Amniotic epithelial cell (primary cell): ENCODE measurements at regions not wholly inside any gene's neighbourhood (a gene's known extent, or its start where the extent isn't known, plus 50 kb on each side); places are given as distances from the start of the nearest gene placed in this dataset.
A peak's percentile ranks its signal among the peaks of the same experiment; 100 is the strongest.

Experiments used
- DNase-seq: peaks from one replicate; pipeline ENCODE4 v3.0.0-alpha.2; 2010; ENCODE audit warnings: low read depth

DNA sequence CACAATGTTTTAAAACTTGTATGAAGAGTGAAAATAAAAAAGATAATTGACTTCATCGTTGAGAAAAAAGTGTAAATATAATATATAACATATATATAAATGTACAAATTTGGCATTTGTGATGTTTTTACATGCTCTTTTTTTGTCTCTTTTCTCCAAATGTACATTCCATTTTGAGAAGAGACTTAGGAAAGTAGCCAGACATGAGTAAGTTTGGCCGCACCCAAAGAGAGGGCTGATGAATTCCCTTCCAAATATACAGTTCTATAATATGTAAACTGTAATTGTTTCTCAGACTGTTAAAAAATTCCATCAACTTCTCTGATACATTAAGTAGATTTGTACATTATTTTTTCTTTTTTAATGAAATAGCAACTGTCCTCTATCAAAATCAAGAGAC, 193.2 kb upstream of the MAP3K1 start:
- DNase-seq: no peak

GRCh38 chr5:56620903-56621677, 194.3 kb upstream of the MAP3K1 start:
- DNase-seq: no peak

GRCh38 chr5:56617998-56618397, 197.4 kb upstream of the MAP3K1 start:
- no peak for DNase-seq

DNA sequence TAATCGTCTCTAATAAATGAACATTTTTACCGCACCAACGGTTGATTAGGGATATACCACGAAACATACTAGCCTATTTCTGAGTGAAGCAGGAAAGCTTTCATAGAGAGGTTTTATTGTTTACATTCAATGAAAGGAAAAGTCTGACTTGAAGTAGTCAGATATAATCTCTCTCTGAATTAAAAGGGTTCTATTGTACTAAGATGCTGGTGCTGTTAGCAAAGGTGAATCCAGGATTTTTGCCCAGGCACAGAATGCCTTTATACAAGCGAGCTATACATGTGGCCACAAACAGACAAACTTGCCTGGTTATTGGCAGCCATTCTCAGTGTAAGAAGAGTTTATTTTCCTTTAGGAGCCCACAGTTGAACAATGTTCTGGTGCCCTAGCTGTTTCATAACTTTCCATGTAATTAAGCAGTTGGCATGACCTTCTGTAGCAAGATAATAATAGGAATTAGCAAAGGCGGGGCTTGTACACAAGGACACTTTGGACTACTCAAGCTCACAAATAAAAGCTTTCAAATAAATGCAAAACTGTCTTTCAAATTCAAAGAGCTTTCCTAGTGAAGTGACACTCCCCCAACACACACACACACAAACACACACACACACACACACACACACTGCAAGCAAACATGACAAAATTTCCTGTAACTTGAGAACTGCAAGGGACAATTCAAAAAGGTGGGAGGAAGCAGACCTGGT, 198.7 kb upstream of the MAP3K1 start:
- DNase-seq: no peak

GRCh38 chr5:56615361-56616153, 199.8 kb upstream of the MAP3K1 start:
- no peak for DNase-seq

DNA sequence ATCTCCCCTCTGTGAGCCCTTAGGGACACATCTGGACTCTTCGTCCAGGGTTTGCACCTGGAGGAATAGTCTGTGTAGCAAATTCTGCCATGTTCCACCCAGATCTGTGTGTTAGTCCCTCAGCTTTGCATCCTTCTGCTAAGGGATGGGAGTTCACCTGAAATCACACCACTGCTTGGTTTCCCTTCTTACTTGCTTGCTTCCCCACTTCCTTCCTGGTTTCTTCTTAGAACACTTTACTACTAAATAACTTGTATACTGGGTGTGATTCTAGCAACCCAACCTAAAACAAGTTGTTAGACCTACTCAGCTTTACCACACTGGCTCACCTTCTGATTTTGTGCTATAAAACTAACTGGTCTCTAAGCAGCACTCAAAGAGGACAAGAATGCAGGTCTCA, 202.6 kb upstream of the MAP3K1 start:
- DNase-seq: no peak

DNA sequence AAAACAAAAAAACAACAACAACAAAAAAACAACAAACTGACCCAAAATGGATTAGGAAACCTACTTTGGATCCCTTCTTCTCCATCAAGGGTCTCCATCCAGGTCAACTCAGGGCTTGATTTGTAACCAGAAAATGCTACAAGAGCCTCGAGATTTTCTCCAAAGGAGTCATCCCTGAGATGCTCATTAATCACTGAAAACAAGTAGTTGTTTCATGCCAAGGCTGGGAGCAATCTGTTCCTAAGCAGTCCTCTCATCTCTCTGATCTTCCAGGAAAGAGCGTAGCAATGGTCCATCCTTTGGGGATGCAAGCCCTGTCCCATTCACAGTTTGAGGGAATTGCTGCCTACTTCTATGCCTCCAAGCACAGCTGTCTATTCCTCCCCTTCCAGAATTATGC, 203.0 kb upstream of the MAP3K1 start:
- peak; percentile 79 for DNase-seq

GRCh38 chr5:56610093-56610698, 205.2 kb upstream of the MAP3K1 start:
- no peak for DNase-seq

DNA sequence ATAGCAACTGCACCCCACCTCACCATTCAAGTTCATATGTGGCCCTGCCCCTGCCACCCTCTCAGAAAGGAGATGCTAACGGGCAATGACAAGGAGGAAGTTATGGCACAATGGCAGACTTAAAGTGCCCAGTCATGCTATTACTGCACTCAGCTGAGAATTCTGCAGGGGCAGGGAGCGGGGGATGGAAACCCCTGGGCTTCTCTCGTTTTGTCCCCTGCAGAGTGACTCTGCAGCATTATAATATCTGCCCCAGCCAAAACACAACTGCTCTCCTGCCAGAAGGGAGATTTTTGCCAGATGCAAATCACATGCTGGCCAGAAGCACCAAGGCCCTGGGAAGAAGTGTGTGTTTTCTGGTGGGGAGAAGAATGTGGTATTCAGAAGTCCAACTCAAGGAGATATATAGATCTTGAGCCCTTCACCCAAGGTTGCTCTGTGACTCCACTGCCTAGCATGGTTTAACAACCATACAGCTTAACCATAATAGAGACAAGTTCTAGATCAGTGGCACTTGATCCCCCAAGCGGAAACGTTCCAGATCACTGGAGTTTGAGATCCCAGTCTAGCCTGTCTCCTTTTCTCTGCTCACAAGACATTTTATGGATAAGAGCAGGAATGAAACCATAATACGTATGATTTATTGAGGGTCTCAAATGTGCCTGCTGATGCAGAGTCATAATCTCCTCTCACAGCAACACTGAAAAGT, 207.0 kb upstream of the MAP3K1 start:
- no peak for DNase-seq

- peak; percentile 50 for DNase-seq
These were observed 207.8 kb upstream of the MAP3K1 start for GRCh38 chr5:56607551-56607950.

- no peak for DNase-seq
These were observed 208.3 kb upstream of the MAP3K1 start for GRCh38 chr5:56607074-56607473.

DNA sequence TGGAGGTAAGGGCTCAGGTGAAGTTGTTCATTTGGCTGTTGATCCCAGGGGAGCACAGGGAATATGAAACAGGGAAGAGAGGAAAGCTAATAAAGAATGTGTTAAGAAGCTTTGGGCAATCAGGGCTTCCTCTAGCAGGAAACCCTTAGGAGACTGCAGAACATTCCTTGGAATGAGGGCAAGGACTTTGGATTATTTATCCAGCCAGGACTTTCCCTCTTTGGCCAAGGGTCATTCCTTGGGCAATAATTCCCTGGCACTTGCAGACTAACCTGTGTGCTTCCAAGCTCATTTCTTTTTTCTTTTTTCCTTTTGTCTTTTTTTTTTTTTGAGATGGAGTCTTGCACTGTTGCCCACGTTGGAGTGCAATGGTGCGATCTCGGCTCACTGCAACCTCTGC, 209.2 kb upstream of the MAP3K1 start:
- no peak for DNase-seq

GRCh38 chr5:56605231-56605630, 210.1 kb upstream of the MAP3K1 start:
- DNase-seq: no peak

DNA sequence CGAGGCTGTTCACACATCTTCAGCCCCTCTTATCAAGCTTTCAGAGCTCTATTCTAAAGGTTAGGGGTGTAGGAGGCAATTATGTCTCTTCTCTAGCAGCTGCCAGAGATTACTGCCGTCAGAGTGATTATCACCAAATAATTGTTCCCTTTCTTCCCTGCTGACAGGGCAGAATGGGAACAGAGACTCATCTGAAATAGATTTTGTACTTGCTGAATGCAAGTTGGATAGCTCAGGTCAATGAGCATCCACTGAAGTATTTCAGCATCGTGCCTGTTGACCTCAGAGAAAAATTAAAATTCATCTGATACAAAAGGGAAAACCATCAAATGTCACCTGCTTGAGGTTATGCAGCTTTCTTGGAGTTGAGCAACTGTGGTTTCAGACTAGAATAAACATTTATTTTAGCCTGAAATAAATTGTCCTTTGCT, 213.7 kb upstream of the MAP3K1 start:
- DNase-seq: peak; percentile 87

DNA sequence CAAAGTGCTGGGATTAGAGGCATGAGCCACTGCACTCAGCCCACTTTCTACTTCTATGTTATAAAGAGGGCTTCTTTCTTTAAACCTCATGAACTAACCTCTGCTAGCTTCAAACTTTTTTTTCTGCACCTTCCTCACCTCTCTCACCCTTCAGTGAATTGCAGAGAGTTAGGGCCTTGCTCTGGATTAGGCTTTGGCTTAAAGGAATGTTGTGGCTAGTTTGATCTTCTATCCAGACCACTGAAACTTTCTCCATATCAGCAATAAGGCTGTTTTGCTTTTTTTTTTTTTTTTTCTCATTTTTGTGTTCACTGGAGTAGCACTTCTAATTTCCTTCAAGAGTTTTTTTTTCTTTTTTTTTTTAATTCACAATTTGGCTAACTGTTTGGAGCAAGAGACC, 216.4 kb upstream of the MAP3K1 start:
- no peak for DNase-seq

DNA sequence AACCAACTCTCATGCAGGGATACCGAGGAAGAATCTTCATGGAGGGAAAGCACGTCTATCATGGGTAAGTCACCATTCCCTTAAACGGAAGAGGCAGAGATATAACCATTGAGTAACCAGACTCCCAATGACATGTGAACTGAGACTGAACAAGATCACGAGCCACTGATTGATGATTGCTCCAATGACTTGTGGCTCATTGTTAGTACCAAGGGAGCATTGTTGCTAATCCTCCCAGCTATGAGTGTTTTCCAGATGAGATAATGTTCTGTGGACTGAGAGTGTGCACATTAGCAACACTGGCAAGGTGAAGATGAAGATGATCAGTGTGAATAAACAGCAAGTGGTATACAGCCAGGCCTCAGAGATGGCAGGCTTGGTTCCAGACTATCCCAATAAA, 219.2 kb upstream of the MAP3K1 start:
- no peak for DNase-seq

GRCh38 chr5:56595566-56595965, 219.8 kb upstream of the MAP3K1 start:
- peak; percentile 42 for DNase-seq

GRCh38 chr5:56594792-56595191, 220.6 kb upstream of the MAP3K1 start:
- DNase-seq: peak; percentile 59

- DNase-seq: no peak
These were observed 224.3 kb upstream of the MAP3K1 start for GRCh38 chr5:56591081-56591480.

DNA sequence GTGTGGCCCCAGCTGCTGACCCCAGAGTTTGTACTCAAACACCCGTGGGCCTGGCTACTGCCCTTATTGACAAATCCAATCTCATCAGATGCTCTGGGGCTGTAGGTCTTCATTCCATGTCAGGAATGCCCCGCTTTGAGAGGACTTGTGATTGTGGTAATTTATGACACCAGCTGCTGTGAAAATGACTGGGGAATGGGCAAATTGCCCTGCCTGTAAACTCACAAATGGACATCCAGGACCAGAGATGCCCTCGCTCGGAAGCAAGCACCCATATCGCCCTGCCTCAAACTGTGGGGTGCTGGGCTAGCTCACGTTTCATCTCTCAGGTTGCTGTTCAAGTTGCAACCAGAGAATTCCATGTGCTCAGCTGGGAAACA, 225.9 kb upstream of the MAP3K1 start:
- DNase-seq: no peak

GRCh38 chr5:56588636-56589480, 226.5 kb upstream of the MAP3K1 start:
- no peak for DNase-seq
